GM21737 (cell line): ENCODE measurements at regions not wholly inside any gene's neighbourhood (a gene's known extent, or its start where the extent isn't known, plus 50 kb on each side); places are given as distances from the start of the nearest gene placed in this dataset.
A peak's percentile ranks its signal among the peaks of the same experiment; 100 is the strongest.
"Not testable (repeated sequence)": the region's sequence is repeated elsewhere in the genome, so short reads cannot be mapped to it uniquely, and the experiment has no call there.

Source experiments
- ATAC-seq: cut with Tn5 transposase; IDR thresholded peaks from one replicate; pipeline ENCODE4 v1.9.1; 2021; ENCODE audit warnings: mild to moderate bottlenecking, moderate library complexity; ENCODE audit not compliant: unreplicated experiment

DNA sequence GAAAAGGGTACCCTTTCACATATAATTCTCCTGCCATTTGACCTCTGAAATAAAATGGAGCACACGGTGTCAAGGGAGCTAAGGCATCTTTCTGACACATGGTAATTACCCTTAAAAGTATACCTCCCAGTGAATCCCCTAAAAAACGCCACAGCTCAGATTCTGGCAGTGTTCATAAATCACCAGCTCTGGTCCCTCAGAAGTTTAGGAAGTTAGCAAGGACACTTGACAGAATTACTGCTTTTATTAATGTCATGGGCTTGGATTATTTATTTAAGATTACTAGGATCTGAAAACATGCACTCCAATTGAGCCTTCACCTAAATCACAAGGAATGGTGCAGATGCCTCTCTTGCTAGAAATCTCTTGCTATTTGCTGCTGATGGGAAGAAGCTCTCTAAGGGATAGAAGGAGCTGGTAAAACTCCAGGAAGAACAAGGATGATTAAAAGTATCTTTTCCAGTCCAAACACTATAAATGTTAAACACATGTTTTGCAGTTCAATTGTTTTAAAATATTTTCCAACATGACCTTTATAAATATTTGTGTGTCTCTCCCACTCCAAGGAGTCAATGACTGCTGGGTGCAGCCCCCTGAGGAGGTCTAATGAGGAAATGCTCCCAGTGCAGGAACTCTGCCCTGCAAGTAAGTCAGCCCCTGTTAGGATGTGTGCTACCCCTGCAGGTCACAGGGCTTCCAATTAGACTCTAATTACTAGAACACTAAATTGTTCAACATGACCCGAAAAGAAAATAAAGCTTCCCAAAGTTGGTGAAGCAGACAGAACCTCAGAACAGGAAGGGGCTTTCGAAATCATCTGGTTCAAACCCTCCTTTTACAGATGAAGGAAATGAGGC lies 230.3 kb downstream of the TFAP2A start:
- ATAC-seq: no peak

DNA sequence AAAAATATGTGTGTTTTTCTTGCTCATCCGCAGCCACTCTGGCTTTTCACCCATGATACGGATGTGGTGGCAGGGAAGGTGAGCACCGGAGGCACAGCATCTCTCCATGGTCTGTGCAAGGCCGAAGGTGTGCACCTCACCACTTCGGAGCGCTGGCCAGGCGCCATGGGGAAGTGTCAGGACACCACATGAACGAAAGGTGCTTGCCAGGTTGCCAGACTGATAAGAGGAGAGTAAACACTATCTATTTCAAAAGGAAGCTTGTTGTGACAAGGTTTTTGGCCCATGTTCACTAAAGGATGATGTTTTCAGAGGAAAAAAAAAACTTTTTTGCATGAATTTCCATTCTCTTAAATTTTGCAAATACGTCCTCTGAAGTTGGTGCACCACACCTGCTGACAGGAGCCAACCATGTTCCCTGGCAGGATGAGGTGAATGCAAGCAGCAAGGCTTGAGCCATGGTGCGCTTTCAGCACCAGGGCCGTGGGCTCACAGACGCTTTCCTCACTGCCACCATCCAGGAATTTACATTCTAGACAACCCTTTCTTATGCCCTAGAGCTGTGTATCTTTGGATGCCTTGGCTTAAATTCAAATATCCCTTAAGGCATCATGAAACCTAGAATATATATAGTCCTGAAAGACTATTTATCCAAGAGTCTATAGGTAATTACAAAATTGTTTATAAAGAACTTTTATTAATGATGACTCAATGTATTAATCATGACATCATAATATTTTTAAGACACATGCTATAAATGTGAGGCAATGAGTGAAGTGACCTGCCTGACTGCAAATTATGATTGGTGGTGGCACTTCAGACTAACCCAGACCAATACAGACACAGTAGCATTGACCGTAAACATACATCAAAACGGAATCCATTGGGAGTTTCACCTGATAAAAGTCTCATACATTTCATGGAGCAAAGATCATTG lies 234.5 kb downstream of the TFAP2A start:
- ATAC-seq: no peak

DNA sequence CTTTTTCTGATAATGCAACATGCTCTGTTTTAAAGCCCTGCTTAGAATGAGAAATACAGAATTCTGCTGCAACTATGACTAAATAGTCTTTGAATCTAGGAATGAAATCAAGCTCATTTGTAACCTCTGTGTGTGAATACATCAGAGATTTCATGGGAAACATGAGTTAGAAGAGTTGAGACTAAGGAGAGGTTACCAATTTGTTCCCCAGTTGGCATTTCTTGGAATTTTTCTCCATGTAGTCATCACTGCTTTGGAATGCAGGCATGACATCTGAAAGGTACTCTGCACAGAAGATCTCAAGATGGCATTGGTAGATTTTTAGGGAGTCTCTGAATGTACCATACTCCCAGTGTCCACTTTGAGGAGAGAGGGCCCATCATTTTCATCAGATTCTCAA lies 237.2 kb downstream of the TFAP2A start:
- no peak for ATAC-seq

DNA sequence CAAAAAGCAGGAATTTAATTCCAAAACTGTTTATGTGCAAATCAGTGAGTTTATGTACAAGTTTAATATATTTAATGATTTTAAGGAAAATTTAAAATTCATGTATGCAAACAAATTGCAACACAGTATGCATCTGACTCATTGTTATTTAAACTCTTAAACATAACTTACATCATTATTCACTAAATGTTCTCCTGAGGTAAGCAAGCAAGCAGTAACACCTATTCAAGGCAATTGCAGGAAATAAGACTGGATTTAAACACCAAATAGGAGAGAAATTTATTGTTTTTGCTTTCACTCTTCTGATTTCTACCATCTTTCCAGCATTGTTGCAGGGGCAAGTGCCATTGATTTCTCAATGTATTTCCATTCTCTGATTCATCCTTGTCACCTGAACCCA lies 239.5 kb downstream of the TFAP2A start:
- no peak for ATAC-seq

DNA sequence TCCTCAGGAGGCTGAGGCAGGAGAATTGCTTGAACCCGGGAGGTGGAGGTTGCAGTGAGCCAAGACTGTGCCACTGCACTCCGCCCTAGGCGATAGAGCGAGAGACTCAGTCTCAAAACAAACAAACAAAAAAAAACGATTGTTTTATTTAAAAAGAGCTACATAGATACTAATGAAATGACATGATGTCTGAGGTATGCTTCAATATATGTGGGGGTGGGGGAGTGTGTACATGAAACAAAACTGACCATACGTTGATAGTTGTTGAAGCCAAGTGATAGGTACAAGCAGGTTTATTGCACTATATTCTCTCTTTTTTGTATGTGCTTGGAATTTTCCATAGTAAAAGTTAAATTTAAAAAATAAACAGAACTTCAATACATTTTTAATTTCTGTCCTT lies 240.1 kb downstream of the TFAP2A start:
- no peak for ATAC-seq

DNA sequence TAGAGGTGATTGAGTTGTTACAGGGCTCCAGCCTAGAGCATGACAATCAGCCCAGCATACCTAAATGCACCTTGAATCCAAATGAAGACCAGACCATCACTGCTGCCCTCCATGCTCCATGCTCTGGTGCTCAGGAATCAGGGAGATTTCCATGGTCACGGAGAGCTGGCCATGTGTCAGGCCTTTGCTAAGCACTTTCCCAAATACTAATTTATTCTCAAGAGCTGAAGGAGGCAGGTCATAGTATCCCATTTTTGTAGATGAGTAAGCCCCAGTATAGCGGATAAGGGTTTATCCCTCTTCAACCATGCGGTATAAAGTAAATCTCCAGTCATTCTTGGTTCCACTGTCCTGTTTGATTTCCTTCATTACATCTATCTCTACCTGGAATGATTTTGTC lies 240.8 kb downstream of the TFAP2A start:
- no peak for ATAC-seq

DNA sequence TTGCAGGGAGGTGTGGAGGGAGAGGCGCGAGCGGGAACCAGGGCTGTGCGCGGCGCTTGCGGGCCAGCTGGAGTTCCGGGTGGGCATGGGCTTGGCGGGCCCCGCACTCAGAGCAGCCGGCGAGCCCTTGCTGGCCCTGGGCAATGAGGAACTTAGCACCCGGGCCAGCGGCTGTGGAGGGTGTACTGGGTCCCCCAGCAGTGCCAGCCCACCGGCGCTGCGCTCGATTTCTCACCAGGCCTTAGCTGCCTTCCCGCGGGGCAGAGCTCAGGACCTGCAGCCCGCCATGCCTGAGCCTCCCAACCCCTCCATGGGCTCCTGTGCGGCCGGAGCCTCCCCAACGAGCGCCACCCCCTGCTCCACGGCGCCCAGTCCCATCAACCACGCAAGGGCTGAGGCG lies 243.2 kb downstream of the TFAP2A start:
- ATAC-seq: not testable (repeated sequence)

DNA sequence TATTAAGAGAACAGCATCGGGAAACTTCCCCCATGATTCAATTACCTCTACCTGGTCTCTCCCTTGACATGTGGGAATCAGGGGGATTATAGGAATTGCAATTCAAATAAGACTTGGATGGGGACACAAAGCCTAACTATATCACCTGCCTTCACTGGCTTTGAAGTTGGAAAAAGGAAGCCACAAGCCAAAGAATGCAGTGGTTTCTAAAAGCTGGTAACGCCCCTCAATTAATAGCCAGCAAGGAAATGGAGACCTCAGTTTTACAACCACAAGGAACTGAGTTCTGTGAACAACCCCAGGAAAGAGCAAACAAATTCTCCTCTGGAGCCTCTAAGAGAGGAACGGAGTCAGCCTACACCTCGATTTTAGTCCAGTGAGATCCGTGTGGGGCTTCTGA lies 244.1 kb downstream of the TFAP2A start:
- ATAC-seq: no peak

DNA sequence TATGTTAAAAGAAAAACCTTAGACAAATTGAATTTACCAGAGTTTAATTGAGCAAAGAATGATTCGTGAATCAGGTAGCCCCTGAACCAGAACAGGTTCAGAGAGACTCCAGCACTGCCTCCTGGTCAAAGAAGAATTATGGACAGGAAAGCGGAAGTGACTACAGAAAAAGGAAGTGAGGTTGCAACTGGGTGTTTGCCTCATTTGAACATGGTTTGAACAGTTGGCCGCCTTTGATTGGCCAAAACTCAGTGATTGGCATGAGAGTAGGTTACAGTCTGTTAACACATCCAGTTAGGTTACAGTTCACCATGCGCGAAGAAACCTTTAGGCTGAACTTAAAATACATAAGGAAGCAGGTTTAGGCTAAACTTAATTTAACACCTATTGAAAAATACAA lies 248.8 kb downstream of the TFAP2A start:
- no peak for ATAC-seq

DNA sequence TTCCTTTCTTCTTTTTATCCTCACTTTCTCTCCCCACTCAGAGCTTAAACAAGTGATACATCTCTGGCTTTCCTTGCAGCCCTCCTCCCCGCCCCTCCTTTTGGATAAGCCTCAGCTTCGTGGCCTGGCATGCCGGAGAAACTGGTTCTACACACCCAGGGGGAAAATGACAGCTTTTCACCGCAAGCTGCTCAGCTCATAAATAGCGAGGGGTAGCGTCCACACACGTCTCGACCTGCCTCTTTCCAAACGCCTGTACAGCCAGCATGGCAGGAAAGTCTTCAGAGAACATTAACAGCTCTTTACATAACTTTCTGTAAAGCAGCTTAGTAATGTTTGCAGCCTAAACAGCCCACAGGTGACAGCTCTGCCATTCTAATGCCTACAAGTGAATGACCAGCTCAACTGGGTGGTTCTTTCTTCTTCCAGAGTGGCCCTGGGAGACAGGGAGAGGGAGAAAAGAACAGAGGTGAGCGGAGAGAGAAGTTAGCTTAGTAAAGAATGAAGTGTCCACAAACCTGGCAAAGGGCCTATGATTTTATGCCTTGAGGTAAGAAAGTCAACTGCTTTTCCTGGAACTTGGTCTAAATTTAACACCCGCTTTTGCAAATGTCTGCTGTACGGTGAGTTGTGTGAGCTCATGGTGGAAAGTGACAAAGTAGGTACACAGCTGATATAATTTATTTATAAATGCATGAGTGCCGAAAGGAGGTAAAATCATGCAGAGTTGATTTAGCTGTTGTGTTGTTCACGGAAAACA lies 251.5 kb downstream of the TFAP2A start:
- ATAC-seq: no peak

DNA sequence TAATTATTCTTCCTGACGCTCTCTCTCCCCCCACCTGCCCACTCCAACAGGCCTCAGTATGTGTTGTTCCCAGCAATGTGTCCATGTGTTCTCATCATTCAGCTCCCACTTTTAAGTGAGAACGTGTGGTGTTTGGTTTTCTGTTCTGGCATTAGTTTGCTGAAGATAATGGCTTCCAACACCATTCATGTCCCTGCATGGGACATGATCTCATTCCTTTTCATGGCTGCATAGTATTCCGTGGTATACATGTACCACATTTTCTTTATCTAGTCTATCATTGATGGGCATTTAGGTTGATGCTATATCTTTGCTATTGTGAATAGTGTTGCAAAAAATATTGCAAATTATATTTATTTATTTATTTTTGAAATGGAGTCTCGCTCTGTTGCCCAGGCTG lies 258.0 kb downstream of the TFAP2A start:
- no peak for ATAC-seq

DNA sequence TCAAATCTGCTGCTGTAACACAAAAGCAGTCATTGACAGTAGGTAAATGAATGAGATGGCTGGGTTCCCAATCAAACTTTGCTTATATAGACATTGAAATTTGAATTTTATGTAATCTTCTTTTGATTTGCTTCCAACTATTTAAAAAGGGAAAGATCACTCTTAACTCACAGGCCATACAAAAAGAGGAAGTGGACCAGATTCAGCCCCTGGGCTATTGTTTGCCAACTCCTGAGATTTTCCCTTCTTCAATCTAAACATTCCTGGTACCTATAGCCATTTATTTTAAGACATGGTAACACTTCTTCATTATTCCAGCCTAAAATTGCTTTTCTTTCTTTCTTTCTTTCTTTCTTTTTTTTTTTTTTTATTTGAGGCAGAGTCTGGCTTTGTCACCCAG lies 260.6 kb downstream of the TFAP2A start:
- no peak for ATAC-seq

DNA sequence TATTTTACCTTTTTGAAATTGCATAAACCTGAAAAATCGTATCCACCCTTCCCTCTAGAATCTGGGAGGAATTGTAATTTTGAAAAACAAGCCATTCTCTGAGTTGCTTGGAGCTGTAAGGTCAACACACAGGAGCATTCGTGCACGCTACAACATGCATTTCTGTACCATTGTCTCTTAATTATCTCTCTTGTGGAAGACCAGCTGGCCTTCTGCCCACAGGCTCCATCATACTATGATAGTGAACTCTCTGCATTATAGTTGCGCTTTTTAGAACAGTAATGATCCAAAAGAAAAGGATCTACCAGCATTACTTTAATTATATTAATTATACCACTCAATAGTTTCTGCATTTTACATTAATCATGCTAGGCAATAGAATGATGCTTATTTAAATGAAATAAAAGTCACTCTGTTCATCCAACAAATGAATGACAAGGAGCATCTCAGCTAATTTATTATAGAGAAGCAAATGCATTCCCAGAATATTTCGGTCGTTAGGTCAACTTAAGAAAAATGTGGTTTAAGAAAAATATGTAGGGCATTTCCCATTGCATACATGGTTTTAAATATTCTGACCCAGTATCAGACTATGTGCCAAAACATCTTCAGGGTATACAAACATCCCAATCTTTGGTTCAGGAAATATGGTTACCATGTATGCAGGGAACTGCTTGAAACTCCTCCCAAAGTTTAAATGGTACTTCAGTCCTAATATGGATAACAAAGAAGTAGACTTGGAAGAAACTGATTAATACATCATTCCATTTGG lies 263.5 kb downstream of the TFAP2A start:
- ATAC-seq: no peak

DNA sequence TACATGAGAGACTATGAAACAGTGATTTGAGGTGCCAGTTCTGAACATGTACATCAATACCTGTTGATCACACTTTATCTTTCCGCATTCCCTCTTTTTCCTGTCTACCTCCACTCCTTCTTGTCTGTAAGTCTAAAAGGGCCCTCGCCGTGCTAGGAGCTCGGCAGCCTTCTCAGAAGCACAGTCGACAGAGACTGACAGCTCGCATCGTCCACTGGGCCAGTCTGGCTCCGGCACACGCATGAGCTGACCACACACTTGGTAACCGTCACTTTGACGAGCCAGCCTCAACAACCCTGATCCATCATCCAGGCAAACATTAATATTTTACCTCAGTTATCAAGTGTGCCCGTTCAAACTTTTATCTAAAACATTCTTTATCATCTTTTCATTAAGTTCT lies 265.3 kb downstream of the TFAP2A start:
- no peak for ATAC-seq

DNA sequence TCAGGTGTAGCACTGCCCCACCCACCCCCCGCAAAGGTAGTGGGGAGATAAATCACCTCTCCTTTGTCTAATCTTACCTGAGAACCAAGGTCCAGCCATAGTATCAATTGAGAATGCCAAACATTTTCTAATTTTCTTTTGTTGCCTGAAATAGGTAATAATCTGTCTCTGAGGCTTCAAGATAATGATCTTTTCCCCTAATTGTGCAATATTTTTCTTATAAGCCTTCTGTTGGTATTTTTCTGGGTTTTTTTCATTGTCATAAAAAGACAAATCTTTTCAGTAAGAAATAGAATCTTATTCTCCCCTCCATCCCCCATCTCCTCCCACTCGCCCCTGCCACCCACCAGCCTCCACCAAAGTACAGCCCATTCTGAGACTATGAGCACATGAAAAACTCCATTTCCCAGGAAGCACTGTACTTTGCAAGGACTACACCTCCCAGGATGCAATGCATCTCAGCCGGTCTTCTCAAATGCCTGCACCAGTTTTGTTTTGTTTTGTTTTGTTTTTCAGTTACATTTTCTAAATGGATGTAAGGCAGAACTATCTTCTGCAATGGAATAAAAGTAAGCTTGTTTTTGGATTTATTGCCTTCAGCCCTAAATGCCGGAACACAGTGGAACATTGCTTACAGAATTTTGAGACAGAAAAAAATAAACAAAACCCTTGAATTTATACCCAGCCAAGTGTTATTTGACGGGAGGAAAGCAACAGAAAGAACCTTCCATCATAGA lies 268.0 kb downstream of the TFAP2A start:
- peak; percentile 95 for ATAC-seq

DNA sequence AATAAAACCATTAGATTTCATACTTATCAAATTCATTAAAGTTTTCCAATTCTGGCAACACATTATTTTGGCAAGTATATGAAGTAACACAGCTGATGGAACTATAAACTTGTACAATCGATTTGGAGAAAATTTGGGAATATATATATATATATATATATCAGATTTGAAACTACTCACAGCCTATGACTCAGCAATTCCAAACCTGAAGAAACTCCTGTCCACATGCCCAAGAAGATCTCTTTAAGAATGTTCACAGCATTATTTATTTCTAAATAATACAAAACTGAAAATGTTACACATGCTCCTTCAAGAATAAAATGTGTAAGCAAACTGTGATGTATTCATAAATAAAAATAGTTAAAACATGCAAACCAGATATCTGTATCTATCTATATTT lies 270.1 kb downstream of the TFAP2A start:
- ATAC-seq: no peak

DNA sequence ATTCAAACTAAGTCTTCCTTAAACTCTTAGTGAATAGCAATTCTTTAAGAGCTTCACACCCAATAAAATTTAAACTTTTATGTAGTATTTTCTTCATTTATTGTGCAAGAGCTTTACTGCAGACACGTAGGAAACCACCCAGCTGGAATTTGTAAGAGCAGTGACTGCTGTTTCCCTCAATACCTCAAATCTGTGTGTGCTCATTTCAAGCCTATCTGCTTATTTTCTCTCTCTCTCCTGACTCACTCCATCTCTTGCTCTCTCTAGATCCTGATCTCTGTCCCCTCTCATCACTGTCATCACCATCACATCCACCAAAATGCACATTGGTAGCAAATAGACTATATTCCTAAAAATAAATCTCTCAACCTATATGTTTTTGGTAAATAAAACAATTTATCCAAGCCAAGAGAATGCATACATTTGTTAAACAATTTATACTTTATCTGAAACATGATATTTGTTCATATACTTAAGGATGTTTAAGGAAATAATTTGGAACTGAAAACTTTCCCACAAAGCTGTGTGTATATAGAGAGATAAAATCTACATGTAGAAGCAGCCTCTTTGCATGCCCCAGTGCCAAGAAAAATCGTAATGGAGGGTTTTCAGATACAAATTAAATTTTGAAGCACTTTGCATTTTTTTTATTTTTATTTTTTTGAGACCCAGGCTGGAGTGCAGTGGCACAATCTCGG lies 273.0 kb downstream of the TFAP2A start:
- no peak for ATAC-seq

DNA sequence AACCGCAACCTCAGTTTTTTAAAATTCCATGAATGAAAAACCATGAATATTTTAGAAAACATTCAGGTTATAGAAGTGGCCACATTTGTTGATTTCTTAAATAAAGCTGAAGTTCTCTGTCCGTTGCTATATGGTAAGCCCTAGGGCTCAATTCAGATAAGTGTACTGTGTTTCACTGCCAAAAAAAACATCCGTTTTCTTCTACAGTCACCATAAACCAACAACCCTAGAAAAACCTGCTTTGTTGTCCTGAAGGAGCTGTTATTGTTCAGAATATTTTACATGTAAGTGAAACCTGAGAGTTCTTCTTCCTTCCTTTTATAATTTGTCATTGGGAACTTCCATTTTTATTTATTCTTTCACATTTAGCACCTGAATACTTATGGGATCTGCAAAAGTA lies 274.1 kb downstream of the TFAP2A start:
- no peak for ATAC-seq

DNA sequence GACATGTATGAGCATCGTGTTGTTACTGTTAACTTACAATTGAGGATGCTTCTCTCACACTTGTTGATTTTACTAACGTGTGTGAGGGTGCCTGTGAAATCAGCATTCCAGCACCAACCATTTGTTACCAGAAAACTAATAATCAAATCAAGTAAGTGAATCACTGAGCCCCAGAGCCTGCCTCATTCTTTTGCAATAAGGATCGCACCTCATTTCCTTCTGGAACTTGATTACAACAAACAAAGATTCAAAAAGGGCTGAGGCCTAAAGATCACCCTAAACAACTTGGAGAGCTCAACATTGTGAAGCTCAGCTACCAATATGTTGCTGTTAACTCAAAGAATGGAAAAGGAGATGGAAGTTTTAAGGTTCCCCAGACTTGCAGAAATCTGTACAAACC lies 274.7 kb downstream of the TFAP2A start:
- ATAC-seq: no peak
